PC-9 (cell line): ENCODE measurements at regions not wholly inside any gene's neighbourhood (a gene's known extent, or its start where the extent isn't known, plus 50 kb on each side); places are given as distances from the start of the nearest gene placed in this dataset.

Experiments used
- CTCF ChIP-seq: fragments of 200-600 bp; sonication (generic); conservative IDR thresholded peaks from 2 replicates; pipeline ENCODE4 v1.6.1; 2017; ENCODE audit warnings: mixed run types, antibody characterized with exemption, mild to moderate bottlenecking, moderate library complexity
- EZH2 ChIP-seq: fragments of 200-600 bp; sonication (generic); IDR thresholded peaks from 2 replicates; pipeline ENCODE4 v1.8.0; 2017; ENCODE audit warnings: antibody characterized with exemption, low read depth

- TF ChIP-seq EZH2 (no peak), CTCF (no peak)
These were observed 97.2 kb upstream of the FRG1 start for GRCh38 chr4:189843413-189844009.
